Cardiac septum (tissue), 1 donor: ENCODE measurements at regions not wholly inside any gene's neighbourhood (a gene's known extent, or its start where the extent isn't known, plus 50 kb on each side); places are given as distances from the start of the nearest gene placed in this dataset.

ENCODE experiments used
- DNase-seq: peaks from one replicate; pipeline ENCODE4 v3.0.0-alpha.2; 2020; ENCODE audit warnings: low spot score
- intact Hi-C: fragments of 100-400 bp; cut with DNase I; formaldehyde crosslinking; loops from one replicate; pipeline ENCODE4 v1.14.0; 2022
- donor health status: DM: no; HTN: no; CAD: no.

- DNase-seq, result no peak
- intact Hi-C loops, result no loop called here
Measured at GRCh38 chr5:89480406-89481007, 597.5 kb upstream of the MEF2C start.

- intact Hi-C loops, result no loop called here
- no peak for DNase-seq
Measured at GRCh38 chr5:89478851-89479250, 595.9 kb upstream of the MEF2C start.

GRCh38 chr5:89473196-89473595 lies 590.2 kb upstream of the MEF2C start:
- no peak for DNase-seq
- intact Hi-C loops, result no loop called here

- intact Hi-C loops, result no loop called here
- DNase-seq, result no peak
Measured at GRCh38 chr5:89471541-89471940, 588.6 kb upstream of the MEF2C start.

- DNase-seq, result no peak
- intact Hi-C loops, result no loop called here
Measured at GRCh38 chr5:89471115-89471514, 588.1 kb upstream of the MEF2C start.

- intact Hi-C loops, result no loop called here
Measured at GRCh38 chr5:89470658-89471057, 587.7 kb upstream of the MEF2C start.

GRCh38 chr5:89458332-89458656 lies 575.3 kb upstream of the MEF2C start:
- intact Hi-C loops, result loop anchor here (2.0 kb wide), 1 partner anchor 21 kb away; no protein-coding TSS in a partner anchor
- DNase-seq, result no peak

More at GRCh38 chr5:89470658-89471057, 587.7 kb upstream of the MEF2C start:
- no peak for DNase-seq

- DNase-seq, result peak; percentile 76
- intact Hi-C loops, result loop anchor here (2.0 kb wide), 1 partner anchor 21 kb away; no protein-coding TSS in a partner anchor
Measured at GRCh38 chr5:89457411-89458331, 574.7 kb upstream of the MEF2C start.

- DNase-seq, result no peak
- intact Hi-C loops, result no loop called here
Measured at GRCh38 chr5:89452081-89452480, 569.1 kb upstream of the MEF2C start.

GRCh38 chr5:89451263-89451662 lies 568.3 kb upstream of the MEF2C start:
- DNase-seq, result no peak
- intact Hi-C loops, result no loop called here

GRCh38 chr5:89450149-89450538 lies 567.2 kb upstream of the MEF2C start:
- intact Hi-C loops, result no loop called here
- no peak for DNase-seq

- intact Hi-C loops, result no loop called here
- DNase-seq, result no peak
Measured at GRCh38 chr5:89449392-89450148, 566.6 kb upstream of the MEF2C start.

- no peak for DNase-seq
- intact Hi-C loops, result no loop called here
Measured at GRCh38 chr5:89447027-89447426, 564.0 kb upstream of the MEF2C start.

GRCh38 chr5:89445106-89445745 lies 562.2 kb upstream of the MEF2C start:
- intact Hi-C loops, result no loop called here
- no peak for DNase-seq

GRCh38 chr5:89444088-89444487 lies 561.1 kb upstream of the MEF2C start:
- DNase-seq, result no peak
- intact Hi-C loops, result no loop called here

- intact Hi-C loops, result no loop called here
- DNase-seq, result no peak
Measured at GRCh38 chr5:89443508-89443907, 560.5 kb upstream of the MEF2C start.

- DNase-seq, result no peak
- intact Hi-C loops, result no loop called here
Measured at GRCh38 chr5:89441965-89442364, 559.0 kb upstream of the MEF2C start.

GRCh38 chr5:89440670-89441069 lies 557.7 kb upstream of the MEF2C start:
- intact Hi-C loops, result no loop called here
- no peak for DNase-seq

GRCh38 chr5:89437450-89438435 lies 554.8 kb upstream of the MEF2C start:
- intact Hi-C loops, result loop anchor here (2.0 kb wide), 1 partner anchor 21 kb away; no protein-coding TSS in a partner anchor
- no peak for DNase-seq
